HepG2 (cell line): ENCODE measurements at regions not wholly inside any gene's neighbourhood (a gene's known extent, or its start where the extent isn't known, plus 50 kb on each side); places are given as distances from the start of the nearest gene placed in this dataset.

ENCODE experiments used
- ATAC-seq: fragments of 200-7000 bp; cut with Tn5 transposase; 3 replicates; pipeline ENCODE4 v1.9.1; 2020; ENCODE audit warnings: mild to moderate bottlenecking, moderate library complexity
- BruUV-seq: library from RNA; stranded (reverse); fragments of 400-500 nt; replicated peaks from 2 replicates; lab custom pipeline; 2021; lab: Mats Ljungman, UMichigan
- CTCF ChIA-PET: fragments of 300-600 bp; formaldehyde crosslinking; extraction: SDS; loops from one replicate; lab custom pipeline; 2021; ENCODE audit warnings: low total read pairs, inconsistent platforms, low intra/inter-chr PET ratio; lab: Yijun Ruan, JAX
- POLR2A ChIA-PET: fragments of 350-600 bp; sonication (Branson Sonifier 250); formaldehyde crosslinking; loops from one replicate; lab custom pipeline; 2020; ENCODE audit warnings: antibody characterized with exemption, inconsistent platforms; lab: Yijun Ruan, JAX
- DNase-seq: peaks from one replicate; pipeline ENCODE4 v3.0.0-alpha.2; 2015; ENCODE audit warnings: low spot score
- FAIRE-seq: peaks from 3 replicates; lab custom pipeline; 2011; peaks lifted over from hg19 to GRCh38; lab: Jason Lieb, UNC
- H2AFZ ChIP-seq: one replicate; pipeline ENCODE4 v1.6.1; 2011; ENCODE audit warnings: low read length, inconsistent platforms
- H3K27ac ChIP-seq: fragments of 300-600 bp; 3 replicates; pipeline ENCODE4 v1.8.0; 2011; ENCODE audit warnings: mixed run types, mild to moderate bottlenecking, mixed read lengths, low read length, inconsistent platforms; ENCODE audit not compliant: insufficient read depth; ENCODE audit errors: extremely low read length
- H3K27me3 ChIP-seq, 2 experiments: fragments of 200-600 bp in 1 of 2; 2 replicates in 1 of 2; 3 replicates in 1 of 2; pipeline versions ENCODE4 v1.6.0 to v1.8.0; 2011; ENCODE audit warnings: low read length in 2 of 2, mild to moderate bottlenecking in 2 of 2, moderate library complexity in 2 of 2, inconsistent platforms in 1 of 2; ENCODE audit not compliant: insufficient read depth in 2 of 2, control insufficient read depth in 1 of 2
- H3K36me3 ChIP-seq, 2 experiments: fragments of 200-600 bp in 1 of 2; replicated peaks in 1 of 2; 2 replicates in 1 of 2; 3 replicates in 1 of 2; pipeline versions ENCODE4 v1.5.1 to v1.8.0; 2011; ENCODE audit warnings: low read length in 2 of 2, inconsistent platforms in 1 of 2; ENCODE audit not compliant: insufficient read depth in 2 of 2, control insufficient read depth in 1 of 2
- H3K4me1 ChIP-seq: 2 replicates; pipeline ENCODE4 v1.5.1; 2012; ENCODE audit warnings: low read length, inconsistent platforms; ENCODE audit not compliant: insufficient read depth
- H3K4me2 ChIP-seq: 2 replicates; pipeline ENCODE4 v1.6.0; 2011; ENCODE audit warnings: low read depth, low read length, inconsistent platforms
- H3K4me3 ChIP-seq, 3 experiments: fragments of 200-600 bp in 1 of 3; sonication (generic), shearing (Covaris generic) in 1 of 3; replicated peaks in 1 of 3; 2 replicates each; pipeline ENCODE4 v1.5.1; 2011 to 2016; ENCODE audit warnings: low read length in 3 of 3, inconsistent platforms in 2 of 3, low read depth in 2 of 3, mild to moderate bottlenecking in 2 of 3, control low read depth in 1 of 3, mixed read lengths in 1 of 3; ENCODE audit not compliant: insufficient read depth in 1 of 3
- H3K79me2 ChIP-seq: one replicate; pipeline ENCODE4 v1.6.1; 2011; ENCODE audit warnings: low read length, inconsistent platforms; ENCODE audit not compliant: insufficient read depth
- H3K9ac ChIP-seq: 2 replicates; pipeline ENCODE4 v1.6.0; 2011; ENCODE audit warnings: mild to moderate bottlenecking, low read depth, low read length, inconsistent platforms; ENCODE audit not compliant: insufficient read depth
- H3K9me3 ChIP-seq: 2 replicates; pipeline ENCODE4 v1.5.1; 2012; ENCODE audit warnings: mild to moderate bottlenecking, low read length
- H4K20me1 ChIP-seq: 2 replicates; pipeline ENCODE4 v1.6.0; 2011; ENCODE audit warnings: inconsistent platforms, mild to moderate bottlenecking, low read length, moderate library complexity; ENCODE audit not compliant: insufficient read depth
- CHCHD3 ChIP-seq: sonication (generic); formaldehyde crosslinking; IDR thresholded peaks from 2 replicates; pipeline ENCODE4 v1.8.0; 2022; ENCODE audit warnings: mild to moderate bottlenecking, missing genetic modification reagents, moderate library complexity
- HNRNPK ChIP-seq: fragments of 200-400 bp; formaldehyde crosslinking; IDR thresholded peaks from 2 replicates; pipeline ENCODE4 v1.6.1; 2018; ENCODE audit warnings: low read length, low read depth, moderate library complexity, mild to moderate bottlenecking; ENCODE audit not compliant: poor library complexity, severe bottlenecking
- KDM2A ChIP-seq: sonication (generic); formaldehyde crosslinking; IDR thresholded peaks from 2 replicates; pipeline ENCODE4 v1.4.0; 2020; ENCODE audit warnings: low read depth, missing genetic modification reagents, borderline replicate concordance
- MAFG ChIP-seq: sonication (generic); formaldehyde crosslinking; IDR thresholded peaks from 2 replicates; pipeline ENCODE4 v1.5.1; 2020; ENCODE audit warnings: mild to moderate bottlenecking, missing genetic modification reagents
- MBD4 ChIP-seq: IDR thresholded peaks from 2 replicates; pipeline ENCODE4 v1.6.1; 2012; ENCODE audit warnings: low read length, inconsistent platforms, borderline replicate concordance
- NONO ChIP-seq, 2 experiments: fragments of 450-650 bp in 1 of 2; sonication (generic) in 1 of 2; formaldehyde crosslinking in 1 of 2; IDR thresholded peaks in 1 of 2; conservative IDR thresholded peaks in 1 of 2; 2 replicates each; pipeline versions ENCODE4 v1.6.1 to v1.8.0; 2017 to 2022; ENCODE audit warnings: mild to moderate bottlenecking in 1 of 2, missing genetic modification reagents in 1 of 2, moderate library complexity in 1 of 2
- NR2F2 ChIP-seq: IDR thresholded peaks from 2 replicates; pipeline ENCODE4 v1.6.1; 2012; ENCODE audit warnings: low read depth, inconsistent platforms, borderline replicate concordance
- ZKSCAN5 ChIP-seq: sonication (generic); formaldehyde crosslinking; IDR thresholded peaks from 2 replicates; pipeline ENCODE4 v1.5.1; 2020; ENCODE audit warnings: mild to moderate bottlenecking, missing genetic modification reagents
- ZNF564 ChIP-seq: sonication (generic); formaldehyde crosslinking; IDR thresholded peaks from 2 replicates; pipeline ENCODE4 v1.8.1; 2023; ENCODE audit warnings: mild to moderate bottlenecking, missing genetic modification reagents
- WGBS: methylation state at CpG from one replicate; pipeline ENCODE4 v1.1.6; 2017; ENCODE audit warnings: low lambda C conversion rate; 5-methylcytosine and 5-hydroxymethylcytosine counted together
- in situ Hi-C: cut with HindIII; loops from 2 replicates; pipeline ENCODE4 v1.10.0; 2017; ENCODE audit warnings: low pct_unique_long_range_greater_than_20kb; ENCODE audit not compliant: extremely low pct_ligation_motif_present
- intact Hi-C: fragments of 100-400 bp; cut with micrococcal nuclease; formaldehyde crosslinking; loops from one replicate; pipeline ENCODE4 v1.10.0; 2022; ENCODE audit not compliant: unreplicated experiment
- TF ChIP-seq, protein P1 (sequence below): IDR thresholded peaks from 2 replicates; pipeline ENCODE4 v1.6.1; 2016; ENCODE audit warnings: low read depth, missing genetic modification reagents, missing compliant biosample characterization
- TF ChIP-seq, protein P2 (sequence below): sonication (generic); formaldehyde crosslinking; IDR thresholded peaks from 2 replicates; pipeline ENCODE4 v1.5.0; 2020; ENCODE audit warnings: missing genetic modification reagents

DNA sequence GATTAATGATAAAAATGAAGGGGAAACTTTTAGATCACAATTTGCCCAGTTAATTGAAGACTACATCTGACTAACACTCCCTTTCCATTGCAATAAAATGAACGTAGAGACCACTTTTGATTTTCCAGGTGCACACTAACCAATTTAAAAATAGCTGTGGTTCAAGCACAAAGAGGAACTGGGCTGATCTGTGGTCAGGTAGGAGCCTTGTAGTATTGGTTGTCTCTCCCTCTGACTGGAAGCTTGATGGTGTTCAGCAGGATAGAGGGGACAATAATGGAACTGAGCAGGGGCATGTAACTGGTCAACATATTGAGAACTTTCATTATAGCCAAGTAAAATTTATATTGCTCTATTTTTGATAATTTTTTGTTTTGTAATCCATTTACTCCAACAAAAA lies 886.8 kb upstream of the SEMA6A start (continued):
- TF ChIP-seq, protein P1, sequence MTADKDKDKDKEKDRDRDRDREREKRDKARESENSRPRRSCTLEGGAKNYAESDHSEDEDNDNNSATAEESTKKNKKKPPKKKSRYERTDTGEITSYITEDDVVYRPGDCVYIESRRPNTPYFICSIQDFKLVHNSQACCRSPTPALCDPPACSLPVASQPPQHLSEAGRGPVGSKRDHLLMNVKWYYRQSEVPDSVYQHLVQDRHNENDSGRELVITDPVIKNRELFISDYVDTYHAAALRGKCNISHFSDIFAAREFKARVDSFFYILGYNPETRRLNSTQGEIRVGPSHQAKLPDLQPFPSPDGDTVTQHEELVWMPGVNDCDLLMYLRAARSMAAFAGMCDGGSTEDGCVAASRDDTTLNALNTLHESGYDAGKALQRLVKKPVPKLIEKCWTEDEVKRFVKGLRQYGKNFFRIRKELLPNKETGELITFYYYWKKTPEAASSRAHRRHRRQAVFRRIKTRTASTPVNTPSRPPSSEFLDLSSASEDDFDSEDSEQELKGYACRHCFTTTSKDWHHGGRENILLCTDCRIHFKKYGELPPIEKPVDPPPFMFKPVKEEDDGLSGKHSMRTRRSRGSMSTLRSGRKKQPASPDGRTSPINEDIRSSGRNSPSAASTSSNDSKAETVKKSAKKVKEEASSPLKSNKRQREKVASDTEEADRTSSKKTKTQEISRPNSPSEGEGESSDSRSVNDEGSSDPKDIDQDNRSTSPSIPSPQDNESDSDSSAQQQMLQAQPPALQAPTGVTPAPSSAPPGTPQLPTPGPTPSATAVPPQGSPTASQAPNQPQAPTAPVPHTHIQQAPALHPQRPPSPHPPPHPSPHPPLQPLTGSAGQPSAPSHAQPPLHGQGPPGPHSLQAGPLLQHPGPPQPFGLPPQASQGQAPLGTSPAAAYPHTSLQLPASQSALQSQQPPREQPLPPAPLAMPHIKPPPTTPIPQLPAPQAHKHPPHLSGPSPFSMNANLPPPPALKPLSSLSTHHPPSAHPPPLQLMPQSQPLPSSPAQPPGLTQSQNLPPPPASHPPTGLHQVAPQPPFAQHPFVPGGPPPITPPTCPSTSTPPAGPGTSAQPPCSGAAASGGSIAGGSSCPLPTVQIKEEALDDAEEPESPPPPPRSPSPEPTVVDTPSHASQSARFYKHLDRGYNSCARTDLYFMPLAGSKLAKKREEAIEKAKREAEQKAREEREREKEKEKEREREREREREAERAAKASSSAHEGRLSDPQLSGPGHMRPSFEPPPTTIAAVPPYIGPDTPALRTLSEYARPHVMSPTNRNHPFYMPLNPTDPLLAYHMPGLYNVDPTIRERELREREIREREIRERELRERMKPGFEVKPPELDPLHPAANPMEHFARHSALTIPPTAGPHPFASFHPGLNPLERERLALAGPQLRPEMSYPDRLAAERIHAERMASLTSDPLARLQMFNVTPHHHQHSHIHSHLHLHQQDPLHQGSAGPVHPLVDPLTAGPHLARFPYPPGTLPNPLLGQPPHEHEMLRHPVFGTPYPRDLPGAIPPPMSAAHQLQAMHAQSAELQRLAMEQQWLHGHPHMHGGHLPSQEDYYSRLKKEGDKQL: no peak
- TF ChIP-seq MAFG (CRISPR knock-in tag): no peak

DNA sequence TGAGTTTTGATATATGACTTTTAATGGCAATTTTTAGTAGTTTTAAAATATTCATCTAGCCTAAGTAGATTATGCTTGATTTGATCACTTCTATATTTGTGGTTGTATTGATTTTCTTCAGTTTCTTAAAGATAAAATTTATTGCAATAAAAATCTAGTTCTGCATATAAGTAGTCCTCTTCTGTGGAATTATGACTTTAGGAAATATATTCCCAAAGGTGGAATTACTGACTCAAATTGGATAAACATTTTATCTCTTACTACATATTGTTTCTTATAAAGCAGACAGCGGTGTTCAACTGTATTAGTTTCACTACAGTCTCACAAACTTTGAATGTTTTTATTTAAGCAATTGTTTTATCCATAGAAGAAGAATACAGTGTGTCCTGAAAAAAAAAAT lies 883.0 kb upstream of the SEMA6A start:
- WGBS: 15% methylated on average over 1 of the region's 1 CpG
- FAIRE-seq (no peak), ATAC-seq (no peak), DNase-seq (no peak)
- no peak overlapping the region for H2AFZ ChIP-seq
- no peaks in the 10 kb centered on the region for H3K79me2 ChIP-seq
- H3K4me1 ChIP-seq: peaks cover 11% of the 10 kb centered on the region; the same call in 1 of the 2 replicates
- no peaks in the 10 kb centered on the region for H3K36me3 ChIP-seq
- no peaks in the 10 kb centered on the region for H3K9me3 ChIP-seq
- no TSS peak for BruUV-seq
- in situ Hi-C loops: no loop called here
- no peak for TF ChIP-seq MBD4
- TF ChIP-seq HNRNPK: no peak
- no peak for TF ChIP-seq CHCHD3
- no peak for TF ChIP-seq ZNF564 (CRISPR knock-in tag)
- no peak for TF ChIP-seq NONO (IDR thresholded peaks at IDR 0.05)
- TF ChIP-seq NONO (CRISPR knock-in tag; conservative IDR thresholded peaks at IDR 0.05): no peak
- TF ChIP-seq KDM2A: no peak
- no peak for TF ChIP-seq NR2F2
- TF ChIP-seq, protein P2, sequence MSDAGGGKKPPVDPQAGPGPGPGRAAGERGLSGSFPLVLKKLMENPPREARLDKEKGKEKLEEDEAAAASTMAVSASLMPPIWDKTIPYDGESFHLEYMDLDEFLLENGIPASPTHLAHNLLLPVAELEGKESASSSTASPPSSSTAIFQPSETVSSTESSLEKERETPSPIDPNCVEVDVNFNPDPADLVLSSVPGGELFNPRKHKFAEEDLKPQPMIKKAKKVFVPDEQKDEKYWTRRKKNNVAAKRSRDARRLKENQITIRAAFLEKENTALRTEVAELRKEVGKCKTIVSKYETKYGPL (CRISPR knock-in tag): no peak
- no peak for TF ChIP-seq ZKSCAN5 (CRISPR knock-in tag)
- intact Hi-C loops: no loop called here
- CTCF ChIA-PET: no interaction called here
- H3K4me2 ChIP-seq: no peak overlapping the region
- POLR2A ChIA-PET: no interaction called here
- no peak overlapping the region for H3K4me3 ChIP-seq
- H4K20me1 ChIP-seq: no peaks in the 10 kb centered on the region
- no peaks in the 10 kb centered on the region for H3K27me3 ChIP-seq
- H3K27ac ChIP-seq: no peak overlapping the region
- no peak overlapping the region for H3K9ac ChIP-seq
